ENCODE measurements at regions not wholly inside any gene's neighbourhood (a gene's known extent, or its start where the extent isn't known, plus 50 kb on each side); places are given as distances from the start of the nearest gene placed in this dataset.

- in situ Hi-C loops (cut with MboI; ENCODE audit: low pct_unique_long_range_greater_than_20kb in 2 of 9, low sequenced_read_pairs in 9 of 9, unreplicated experiment in 9 of 9): loop anchor here in 1 of 9 experiments (25.0 kb wide), 1 partner anchor 170 kb away; no protein-coding TSS in a partner anchor
Measured at GRCh38 chrX:124217304-124218251, 114.9 kb upstream of the TEX13D start.

GRCh38 chrX:124223524-124223923 is 108.9 kb upstream of the TEX13D start:
- H3K27ac ChIP-seq: no peak overlapping the region
- ATAC-seq (replicated peaks in 6 of 8): peak in 4 of 8 experiments; percentile 31 to 67 (median 50)
- no peak overlapping the region for H3K4me3 ChIP-seq
- H3K4me1 ChIP-seq (replicated peaks in 1 of 2): peaks cover 5 to 13% of the 10 kb centered on the region in 2 donors
- in situ Hi-C loops (cut with MboI; ENCODE audit: low pct_unique_long_range_greater_than_20kb in 2 of 9, low sequenced_read_pairs in 9 of 9, unreplicated experiment in 9 of 9): loop anchor here in 1 of 9 experiments (25.0 kb wide), 1 partner anchor 164 kb away; no protein-coding TSS in a partner anchor
- 0 to 61% (median 39%) methylated on average over 1 to 6 of the region's 7 CpGs; no CpG with 5 or more reads in 5 of the 10 experiments for WGBS, 10 experiments

More at GRCh38 chrX:124217304-124218251, 114.9 kb upstream of the TEX13D start:
- peak; percentile 62 to 96 (median 91) for ATAC-seq (replicated peaks in 6 of 8)
- Histone ChIP-seq H3K4me1 (replicated peaks in 1 of 2) (peaks cover 14 to 21% of the 10 kb centered on the region in 2 donors), H3K27ac (peak overlapping the region; percentile 82), H3K4me3 (no peak overlapping the region)
- WGBS, 10 experiments: 20 to 30% (median 23%) methylated on average over 2 to 7 of the region's 10 CpGs; no CpG with 5 or more reads in 7 of the 10 experiments

- in situ Hi-C loops (cut with MboI; ENCODE audit: low pct_unique_long_range_greater_than_20kb in 2 of 9, low sequenced_read_pairs in 9 of 9, unreplicated experiment in 9 of 9): loop anchor here in 1 of 9 experiments (25.0 kb wide), 1 partner anchor 163 kb away; no protein-coding TSS in a partner anchor
- no peak for ATAC-seq (replicated peaks in 6 of 8)
- H3K4me3 ChIP-seq: no peak overlapping the region
- 39 to 100% (median 48%) methylated on average over 2 to 4 of the region's 4 CpGs; no CpG with 5 or more reads in 7 of the 10 experiments for WGBS, 10 experiments
- H3K27ac ChIP-seq: no peak overlapping the region
- H3K4me1 ChIP-seq (replicated peaks in 1 of 2): peaks cover 4 to 5% of the 10 kb centered on the region in 2 donors
Measured at GRCh38 chrX:124224528-124224927, 107.9 kb upstream of the TEX13D start.

- in situ Hi-C loops (cut with MboI; ENCODE audit: low pct_unique_long_range_greater_than_20kb in 2 of 9, low sequenced_read_pairs in 9 of 9, unreplicated experiment in 9 of 9): no loop called here
- WGBS, 10 experiments: 42 to 92% (median 58%) methylated on average over 1 of the region's 2 CpGs; no CpG with 5 or more reads in 6 of the 10 experiments
- Histone ChIP-seq H3K27ac (no peak overlapping the region), H3K4me3 (no peak overlapping the region), H3K4me1 (replicated peaks in 1 of 2) (peaks cover 11 to 15% of the 10 kb centered on the region in 2 donors)
- peak in 3 of 8 experiments; percentile 96 to 99 (median 99) for ATAC-seq (replicated peaks in 6 of 8)
Measured at GRCh38 chrX:124226129-124226528, 106.3 kb upstream of the TEX13D start.

- H3K4me3 ChIP-seq: no peak overlapping the region
- 57 to 100% (median 59%) methylated on average over 1 to 4 of the region's 4 CpGs; no CpG with 5 or more reads in 6 of the 10 experiments for WGBS, 10 experiments
- no peak overlapping the region for H3K27ac ChIP-seq
- ATAC-seq (replicated peaks in 6 of 8): no peak
- in situ Hi-C loops (cut with MboI; ENCODE audit: low pct_unique_long_range_greater_than_20kb in 2 of 9, low sequenced_read_pairs in 9 of 9, unreplicated experiment in 9 of 9): no loop called here
- H3K4me1 ChIP-seq (replicated peaks in 1 of 2): peaks cover 12 to 16% of the 10 kb centered on the region in 2 donors
Measured at GRCh38 chrX:124228849-124229248, 103.6 kb upstream of the TEX13D start.

- no peak for ATAC-seq (replicated peaks in 6 of 8)
- Histone ChIP-seq H3K27ac (no peak overlapping the region), H3K4me3 (no peak overlapping the region), H3K4me1 (replicated peaks in 1 of 2) (peaks cover 12 to 16% of the 10 kb centered on the region in 2 donors)
- in situ Hi-C loops (cut with MboI; ENCODE audit: low pct_unique_long_range_greater_than_20kb in 2 of 9, low sequenced_read_pairs in 9 of 9, unreplicated experiment in 9 of 9): no loop called here
- 30 to 80% methylated on average over 1 to 2 of the region's 4 CpGs; no CpG with 5 or more reads in 8 of the 10 experiments for WGBS, 10 experiments
Measured at GRCh38 chrX:124229374-124229773, 103.1 kb upstream of the TEX13D start.

GRCh38 chrX:124230655-124231450 is 101.6 kb upstream of the TEX13D start:
- Histone ChIP-seq H3K4me3 (no peak overlapping the region), H3K4me1 (replicated peaks in 1 of 2) (peaks cover 12 to 16% of the 10 kb centered on the region in 2 donors), H3K27ac (peak overlapping the region in 1 of 2 donors; percentile 52)
- in situ Hi-C loops (cut with MboI; ENCODE audit: low pct_unique_long_range_greater_than_20kb in 2 of 9, low sequenced_read_pairs in 9 of 9, unreplicated experiment in 9 of 9): no loop called here
- 34 to 60% (median 37%) methylated on average over 3 to 7 of the region's 10 CpGs; no CpG with 5 or more reads in 6 of the 10 experiments for WGBS, 10 experiments
- ATAC-seq (replicated peaks in 6 of 8): peak in 6 of 8 experiments; percentile 28 to 66 (median 50)

GRCh38 chrX:124231451-124231759 is 101.1 kb upstream of the TEX13D start:
- Histone ChIP-seq H3K4me1 (replicated peaks in 1 of 2) (peaks cover 12 to 16% of the 10 kb centered on the region in 2 donors), H3K27ac (peak overlapping the region in 1 of 2 donors; percentile 61), H3K4me3 (no peak overlapping the region)
- ATAC-seq (replicated peaks in 6 of 8): peak in 6 of 8 experiments; percentile 33 to 94 (median 88)
- 0% methylated on average over 1 of the region's 1 CpG; no CpG with 5 or more reads in 8 of the 10 experiments for WGBS, 10 experiments
- in situ Hi-C loops (cut with MboI; ENCODE audit: low pct_unique_long_range_greater_than_20kb in 2 of 9, low sequenced_read_pairs in 9 of 9, unreplicated experiment in 9 of 9): no loop called here

- H3K4me1 ChIP-seq (replicated peaks in 1 of 2): peaks cover 12 to 16% of the 10 kb centered on the region in 2 donors
- ATAC-seq (replicated peaks in 6 of 8): no peak
- in situ Hi-C loops (cut with MboI; ENCODE audit: low pct_unique_long_range_greater_than_20kb in 2 of 9, low sequenced_read_pairs in 9 of 9, unreplicated experiment in 9 of 9): no loop called here
- H3K4me3 ChIP-seq: no peak overlapping the region
- 20 to 100% (median 60%) methylated on average over 1 to 2 of the region's 3 CpGs; no CpG with 5 or more reads in 7 of the 10 experiments for WGBS, 10 experiments
- H3K27ac ChIP-seq: no peak overlapping the region
Measured at GRCh38 chrX:124232523-124233201, 99.8 kb upstream of the TEX13D start.

GRCh38 chrX:124234348-124234747 is 98.1 kb upstream of the TEX13D start:
- peaks cover 12 to 16% of the 10 kb centered on the region in 2 donors for H3K4me1 ChIP-seq (replicated peaks in 1 of 2)
- in situ Hi-C loops (cut with MboI; ENCODE audit: low pct_unique_long_range_greater_than_20kb in 2 of 9, low sequenced_read_pairs in 9 of 9, unreplicated experiment in 9 of 9): no loop called here
- no peak overlapping the region for H3K4me3 ChIP-seq
- no peak for ATAC-seq (replicated peaks in 6 of 8)
- 35 to 80% (median 62%) methylated on average over 1 to 6 of the region's 8 CpGs; no CpG with 5 or more reads in 6 of the 10 experiments for WGBS, 10 experiments
- no peak overlapping the region for H3K27ac ChIP-seq

GRCh38 chrX:124238268-124238667 is 94.2 kb upstream of the TEX13D start:
- Histone ChIP-seq H3K27ac (no peak overlapping the region), H3K4me3 (no peak overlapping the region), H3K4me1 (replicated peaks in 1 of 2) (no peaks in the 10 kb centered on the region)
- no peak for ATAC-seq (replicated peaks in 6 of 8)
- 13 to 100% (median 58%) methylated on average over 1 of the region's 1 CpG; no CpG with 5 or more reads in 6 of the 10 experiments for WGBS, 10 experiments
- in situ Hi-C loops (cut with MboI; ENCODE audit: low pct_unique_long_range_greater_than_20kb in 2 of 9, low sequenced_read_pairs in 9 of 9, unreplicated experiment in 9 of 9): no loop called here

- ATAC-seq (replicated peaks in 6 of 8): no peak
- WGBS, 10 experiments: 25 to 50% methylated on average over 1 of the region's 2 CpGs; no CpG with 5 or more reads in 8 of the 10 experiments
- in situ Hi-C loops (cut with MboI; ENCODE audit: low pct_unique_long_range_greater_than_20kb in 2 of 9, low sequenced_read_pairs in 9 of 9, unreplicated experiment in 9 of 9): no loop called here
- H3K4me3 ChIP-seq: no peak overlapping the region
- H3K4me1 ChIP-seq (replicated peaks in 1 of 2): no peaks in the 10 kb centered on the region
- no peak overlapping the region for H3K27ac ChIP-seq
Measured at GRCh38 chrX:124239324-124239723, 93.1 kb upstream of the TEX13D start.

Measured in motor neuron (in vitro differentiated cells).